HL-60 (cell line): ENCODE measurements at regions not wholly inside any gene's neighbourhood (a gene's known extent, or its start where the extent isn't known, plus 50 kb on each side); places are given as distances from the start of the nearest gene placed in this dataset.

Source experiments
- GABPA ChIP-seq: IDR thresholded peaks from 2 replicates; pipeline ENCODE4 v1.6.1; 2012; ENCODE audit warnings: low read depth
- POLR2AphosphoS5 ChIP-seq: IDR thresholded peaks from 2 replicates; pipeline ENCODE4 v1.6.1; 2012; ENCODE audit warnings: low read depth
- REST ChIP-seq: IDR thresholded peaks from 2 replicates; pipeline ENCODE4 v1.6.1; 2012; ENCODE audit warnings: low read depth; ENCODE audit not compliant: insufficient replicate concordance
- SPI1 ChIP-seq: IDR thresholded peaks from 2 replicates; pipeline ENCODE4 v1.6.1; 2012; ENCODE audit warnings: low read depth, mild to moderate bottlenecking, borderline replicate concordance
- TF ChIP-seq, protein P1 (sequence below): IDR thresholded peaks from one replicate; pipeline ENCODE4 v1.5.1; 2011; ENCODE audit warnings: low read length, control low read depth, inconsistent platforms; ENCODE audit not compliant: insufficient read depth

DNA sequence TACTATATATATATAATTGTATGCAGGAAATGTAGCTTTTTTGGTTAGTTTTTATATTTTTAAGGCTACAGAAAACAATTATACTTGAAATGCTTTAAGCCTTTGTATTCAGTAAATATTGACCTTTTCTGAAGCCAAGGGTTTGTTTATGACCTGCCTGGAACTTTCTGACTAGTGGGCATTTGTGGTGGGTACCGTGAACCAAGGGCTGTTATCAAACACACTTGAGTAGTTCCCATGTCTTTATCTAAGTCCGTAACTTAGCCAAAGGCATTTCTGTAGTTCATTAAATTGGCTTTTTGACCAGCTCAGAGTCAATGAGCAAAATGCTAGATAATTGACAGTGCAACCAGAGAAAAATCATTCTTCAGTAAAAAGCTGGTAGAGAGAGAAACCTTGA, 1444.2 kb upstream of the SLC10A2 start:
- TF ChIP-seq, protein P1, sequence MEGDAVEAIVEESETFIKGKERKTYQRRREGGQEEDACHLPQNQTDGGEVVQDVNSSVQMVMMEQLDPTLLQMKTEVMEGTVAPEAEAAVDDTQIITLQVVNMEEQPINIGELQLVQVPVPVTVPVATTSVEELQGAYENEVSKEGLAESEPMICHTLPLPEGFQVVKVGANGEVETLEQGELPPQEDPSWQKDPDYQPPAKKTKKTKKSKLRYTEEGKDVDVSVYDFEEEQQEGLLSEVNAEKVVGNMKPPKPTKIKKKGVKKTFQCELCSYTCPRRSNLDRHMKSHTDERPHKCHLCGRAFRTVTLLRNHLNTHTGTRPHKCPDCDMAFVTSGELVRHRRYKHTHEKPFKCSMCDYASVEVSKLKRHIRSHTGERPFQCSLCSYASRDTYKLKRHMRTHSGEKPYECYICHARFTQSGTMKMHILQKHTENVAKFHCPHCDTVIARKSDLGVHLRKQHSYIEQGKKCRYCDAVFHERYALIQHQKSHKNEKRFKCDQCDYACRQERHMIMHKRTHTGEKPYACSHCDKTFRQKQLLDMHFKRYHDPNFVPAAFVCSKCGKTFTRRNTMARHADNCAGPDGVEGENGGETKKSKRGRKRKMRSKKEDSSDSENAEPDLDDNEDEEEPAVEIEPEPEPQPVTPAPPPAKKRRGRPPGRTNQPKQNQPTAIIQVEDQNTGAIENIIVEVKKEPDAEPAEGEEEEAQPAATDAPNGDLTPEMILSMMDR, result no peak
- TF ChIP-seq POLR2AphosphoS5 (no peak), REST (no peak), GABPA (no peak), SPI1 (no peak)
